CD4-positive, alpha-beta T cell treated with Interleukin-6 for 4 hours (primary cell): ENCODE measurements at regions not wholly inside any gene's neighbourhood (a gene's known extent, or its start where the extent isn't known, plus 50 kb on each side); places are given as distances from the start of the nearest gene placed in this dataset.
A peak's percentile ranks its signal among the peaks of the same experiment; 100 is the strongest.
"Not testable (repeated sequence)": the region's sequence is repeated elsewhere in the genome, so short reads cannot be mapped to it uniquely, and the experiment has no call there.

Experiments
- DNase-seq: peaks from one replicate; pipeline ENCODE4 v3.0.0-alpha.2; 2020; ENCODE audit warnings: mixed read lengths

- no peak for DNase-seq
Observed at GRCh38 chr1:184882957-184883815, 91.1 kb downstream of the NIBAN1 start.

- DNase-seq, result no peak
Observed at GRCh38 chr1:184881941-184882913, 92.1 kb downstream of the NIBAN1 start.

- DNase-seq, result no peak
Observed at GRCh38 chr1:184879876-184880557, 94.3 kb downstream of the NIBAN1 start.

GRCh38 chr1:184878602-184879001 lies 95.7 kb downstream of the NIBAN1 start:
- no peak for DNase-seq

- DNase-seq, result no peak
Observed at GRCh38 chr1:184878002-184878401, 96.3 kb downstream of the NIBAN1 start.

- DNase-seq, result not testable (repeated sequence)
Observed at GRCh38 chr1:184876015-184876414, 98.3 kb downstream of the NIBAN1 start.

- no peak for DNase-seq
Observed at GRCh38 chr1:184875218-184875617, 99.1 kb downstream of the NIBAN1 start.

- DNase-seq, result peak; percentile 31
Observed at GRCh38 chr1:184870319-184870718, 104.0 kb downstream of the NIBAN1 start.

- no peak for DNase-seq
Observed at GRCh38 chr1:184867866-184868689, 106.2 kb downstream of the NIBAN1 start.

- peak; percentile 57 for DNase-seq
Observed at GRCh38 chr1:184866991-184867788, 107.1 kb downstream of the NIBAN1 start.

GRCh38 chr1:184866586-184866985 lies 107.7 kb downstream of the NIBAN1 start:
- DNase-seq, result no peak

- DNase-seq, result no peak
Observed at GRCh38 chr1:184865831-184866230, 108.5 kb downstream of the NIBAN1 start.

GRCh38 chr1:184861755-184862336 lies 107.2 kb upstream of the EDEM3 start:
- no peak for DNase-seq

GRCh38 chr1:184860985-184861754 lies 106.5 kb upstream of the EDEM3 start:
- DNase-seq, result no peak

- DNase-seq, result no peak
Observed at GRCh38 chr1:184860535-184860934, 105.9 kb upstream of the EDEM3 start.

GRCh38 chr1:184859381-184860105 lies 104.9 kb upstream of the EDEM3 start:
- DNase-seq, result no peak

- DNase-seq, result no peak
Observed at GRCh38 chr1:184858288-184858687, 103.6 kb upstream of the EDEM3 start.

GRCh38 chr1:184854496-184855140 lies 100.0 kb upstream of the EDEM3 start:
- DNase-seq, result no peak

GRCh38 chr1:184854036-184854435 lies 99.4 kb upstream of the EDEM3 start:
- DNase-seq, result no peak
